B cell (primary cell): ENCODE measurements at regions not wholly inside any gene's neighbourhood (a gene's known extent, or its start where the extent isn't known, plus 50 kb on each side); places are given as distances from the start of the nearest gene placed in this dataset.

ENCODE experiments used
- ATAC-seq: fragments of 200-7000 bp; cut with Tn5 transposase; one replicate; pipeline ENCODE4 v1.10.0; 2021; ENCODE audit warnings: low read depth, mild to moderate bottlenecking, moderate number of reproducible peaks, moderate library complexity
- CTCF ChIA-PET: fragments of 350-600 bp; sonication (Branson Sonifier 250); formaldehyde crosslinking; loops from one replicate; lab custom pipeline; 2021; ENCODE audit warnings: antibody characterized with exemption, inconsistent platforms; lab: Charles Lee
- POLR2A ChIA-PET: fragments of 350-600 bp; sonication (Branson Sonifier 250); formaldehyde crosslinking; loops from one replicate; lab custom pipeline; 2021; ENCODE audit warnings: antibody characterized with exemption; lab: Charles Lee
- DNase-seq: peaks from one replicate; pipeline ENCODE4 v3.0.0; 2013
- H2AFZ ChIP-seq: 2 replicates; pipeline ENCODE4 v1.6.1; 2012; ENCODE audit warnings: mild to moderate bottlenecking, low read depth, low read length; ENCODE audit not compliant: insufficient read depth, poor library complexity, severe bottlenecking
- H3K27ac ChIP-seq, 2 donors: 1 replicate in 1 of 2; 2 replicates in 1 of 2; pipeline ENCODE4 v1.5.1; 2012 to 2013; ENCODE audit warnings: low read length in 2 of 2, mild to moderate bottlenecking in 2 of 2, moderate library complexity in 1 of 2
- H3K27me3 ChIP-seq, 4 experiments: fragments of 200-600 bp in 1 of 4; sonication (generic) in 1 of 4; replicated peaks in 1 of 4; 1 replicate in 2 of 4; 2 replicates in 2 of 4; pipeline versions ENCODE4 v1.6.1 to v1.7.0; 2013 to 2016; ENCODE audit warnings: low read length in 3 of 4, mild to moderate bottlenecking in 2 of 4, mixed read lengths in 1 of 4, moderate library complexity in 1 of 4; ENCODE audit not compliant: insufficient read depth in 4 of 4, control insufficient read depth in 3 of 4; ENCODE audit errors: control extremely low read depth in 1 of 4
- H3K36me3 ChIP-seq, 2 experiments: replicated peaks in 1 of 2; 1 replicate in 1 of 2; 2 replicates in 1 of 2; pipeline versions ENCODE4 v1.6.1 to v1.7.1; 2013; ENCODE audit warnings: low read length in 1 of 2; ENCODE audit not compliant: insufficient read depth in 2 of 2, control insufficient read depth in 1 of 2; ENCODE audit errors: control extremely low read depth in 1 of 2, extremely low read depth in 1 of 2
- H3K4me1 ChIP-seq, 2 donors: fragments of 200-600 bp in 1 of 2; sonication (generic) in 1 of 2; 1 replicate in 1 of 2; 2 replicates in 1 of 2; pipeline versions ENCODE4 v1.5.1 to v1.6.1; 2013 to 2017; ENCODE audit warnings: low read length in 2 of 2; ENCODE audit not compliant: control insufficient read depth in 2 of 2, insufficient read depth in 2 of 2
- H3K4me2 ChIP-seq: replicated peaks from 2 replicates; pipeline ENCODE3; 2012; ENCODE audit warnings: mild to moderate bottlenecking, low read depth, low read length; ENCODE audit not compliant: poor library complexity, severe bottlenecking
- H3K4me3 ChIP-seq, 5 experiments: fragments of 200-600 bp in 1 of 5; sonication (generic) in 1 of 5; 1 replicate in 3 of 5; 2 replicates in 2 of 5; pipeline versions ENCODE4 v1.5.1 to v1.7.0; 2011 to 2016; ENCODE audit warnings: low read length in 4 of 5, mild to moderate bottlenecking in 4 of 5, low read depth in 2 of 5, control low read depth in 1 of 5, moderate library complexity in 1 of 5; ENCODE audit not compliant: insufficient read depth in 1 of 5; ENCODE audit errors: control extremely low read depth in 1 of 5, extremely low read depth in 1 of 5
- H3K79me2 ChIP-seq: fragments of 200-600 bp; sonication (generic); one replicate; pipeline ENCODE4 v1.6.0; 2016; ENCODE audit warnings: low read length; ENCODE audit not compliant: control insufficient read depth, insufficient read depth
- H3K9ac ChIP-seq: fragments of 200-600 bp; sonication (generic); 2 replicates; pipeline ENCODE4 v1.6.1; 2017; ENCODE audit warnings: mild to moderate bottlenecking, low read length, moderate library complexity
- H3K9me3 ChIP-seq, 3 donors: one replicate each; pipeline versions ENCODE4 v1.6.1 to v1.7.1; 2013; ENCODE audit warnings: low read length in 2 of 3; ENCODE audit not compliant: control insufficient read depth in 2 of 3, insufficient read depth in 1 of 3; ENCODE audit errors: control extremely low read depth in 1 of 3
- H4K20me1 ChIP-seq: 2 replicates; pipeline ENCODE4 v1.6.0; 2012; ENCODE audit warnings: mild to moderate bottlenecking, low read length; ENCODE audit not compliant: insufficient read depth, control insufficient read depth, poor library complexity, severe bottlenecking
- H3K27ac Mint-ChIP-seq: one replicate; pipeline ENCODE4 v1.8.0; 2021; ENCODE audit warnings: mixed read lengths
- H3K27me3 Mint-ChIP-seq: one replicate; pipeline ENCODE4 v1.8.0; 2021; ENCODE audit warnings: mixed read lengths
- H3K4me1 Mint-ChIP-seq: one replicate; pipeline ENCODE4 v1.8.0; 2021; ENCODE audit warnings: mixed read lengths
- H3K4me3 Mint-ChIP-seq: one replicate; pipeline ENCODE4 v1.8.0; 2021; ENCODE audit warnings: mixed read lengths
- H3K9me3 Mint-ChIP-seq: one replicate; pipeline ENCODE4 v1.8.0; 2022; ENCODE audit warnings: mixed read lengths; ENCODE audit not compliant: insufficient read depth
- CTCF ChIP-seq: fragments of 200-600 bp; IDR thresholded peaks from one replicate; pipeline ENCODE4 v1.8.0; 2022; ENCODE audit warnings: antibody characterized with exemption, mild to moderate bottlenecking
- EZH2 ChIP-seq: IDR thresholded peaks from 2 replicates; pipeline ENCODE4 v1.6.1; 2012; ENCODE audit warnings: borderline replicate concordance, low read depth, mild to moderate bottlenecking, moderate library complexity, low read length; ENCODE audit not compliant: insufficient read depth, poor library complexity, severe bottlenecking
- WGBS: methylation state at CpG from one replicate; pipeline ENCODE4 v1.1.5; 2013; ENCODE audit warnings: missing lambda C conversion rate; ENCODE audit not compliant: insufficient coverage; 5-methylcytosine and 5-hydroxymethylcytosine counted together
- intact Hi-C: fragments of 100-400 bp; cut with micrococcal nuclease; formaldehyde crosslinking; loops from one replicate; pipeline ENCODE4 v1.10.0; 2022

- POLR2A ChIA-PET = no interaction called here
- Histone ChIP-seq H2AFZ (no peak overlapping the region), H3K4me1 (no peaks in the 10 kb centered on the region), H3K79me2 (no peaks in the 10 kb centered on the region), H3K9me3 (peaks cover 0 to 26% (median 0%) of the 10 kb centered on the region in 3 donors), H3K4me2 (no peak overlapping the region), H3K27me3 (no peaks in the 10 kb centered on the region), H3K36me3 (no peaks in the 10 kb centered on the region), H3K4me3 (no peak overlapping the region), H4K20me1 (no peaks in the 10 kb centered on the region), H3K27ac (no peak overlapping the region), H3K9ac (no peak overlapping the region)
- Mint-ChIP-seq H3K9me3 (no peaks in the 10 kb centered on the region), H3K4me1 (no peaks in the 10 kb centered on the region), H3K27ac (no peak overlapping the region), H3K27me3 (no peaks in the 10 kb centered on the region), H3K4me3 (no peak overlapping the region)
- CTCF ChIA-PET = no interaction called here
- no peak for TF ChIP-seq EZH2
- no peak for TF ChIP-seq CTCF
- 90% methylated on average over 10 of the region's 10 CpGs for WGBS
- ATAC-seq (no peak), DNase-seq (no peak)
- intact Hi-C loops = no loop called here
Measured at GRCh38 chr19:29086646-29087045, 126.3 kb downstream of the UQCRFS1 start.

GRCh38 chr19:29086182-29086581 is 126.8 kb downstream of the UQCRFS1 start:
- H4K20me1 ChIP-seq = no peaks in the 10 kb centered on the region
- Mint-ChIP-seq H3K4me3 (no peak overlapping the region), H3K9me3 (no peaks in the 10 kb centered on the region), H3K27ac (no peak overlapping the region), H3K4me1 (no peaks in the 10 kb centered on the region), H3K27me3 (no peaks in the 10 kb centered on the region)
- H3K4me3 ChIP-seq = no peak overlapping the region
- H3K9ac ChIP-seq = no peak overlapping the region
- ATAC-seq (no peak), DNase-seq (no peak)
- no peaks in the 10 kb centered on the region for H3K27me3 ChIP-seq
- no peaks in the 10 kb centered on the region for H3K36me3 ChIP-seq
- intact Hi-C loops = no loop called here
- peaks cover 0 to 26% (median 0%) of the 10 kb centered on the region in 3 donors for H3K9me3 ChIP-seq
- WGBS = 84% methylated on average over 7 of the region's 7 CpGs
- no peaks in the 10 kb centered on the region for H3K79me2 ChIP-seq
- no peak overlapping the region for H3K4me2 ChIP-seq
- H2AFZ ChIP-seq = no peak overlapping the region
- no peak overlapping the region for H3K27ac ChIP-seq
- POLR2A ChIA-PET = no interaction called here
- no peak for TF ChIP-seq EZH2
- no peak for TF ChIP-seq CTCF
- CTCF ChIA-PET = no interaction called here
- no peaks in the 10 kb centered on the region for H3K4me1 ChIP-seq
